Ovary (tissue), 3 donors: ENCODE measurements at regions not wholly inside any gene's neighbourhood (a gene's known extent, or its start where the extent isn't known, plus 50 kb on each side); places are given as distances from the start of the nearest gene placed in this dataset.

ENCODE experiments used
- CTCF ChIP-seq, 3 donors: fragments of 450-650 bp in 2 of 3; fragments of 200-600 bp in 1 of 3; IDR thresholded peaks; one replicate each; pipeline versions ENCODE4 v1.5.1 to v1.8.0; 2016 to 2022; ENCODE audit warnings: antibody characterized with exemption in 3 of 3, mild to moderate bottlenecking in 1 of 3
- EP300 ChIP-seq: sonication (generic); formaldehyde crosslinking; IDR thresholded peaks from one replicate; pipeline ENCODE4 v1.6.1; 2017; ENCODE audit warnings: antibody characterized with exemption
- POLR2A ChIP-seq: fragments of 450-650 bp; IDR thresholded peaks from one replicate; pipeline ENCODE4 v1.6.1; 2017; ENCODE audit warnings: antibody characterized with exemption, mild to moderate bottlenecking, moderate library complexity
- donor health status: DM: no; HTN: no; CAD: no.

DNA sequence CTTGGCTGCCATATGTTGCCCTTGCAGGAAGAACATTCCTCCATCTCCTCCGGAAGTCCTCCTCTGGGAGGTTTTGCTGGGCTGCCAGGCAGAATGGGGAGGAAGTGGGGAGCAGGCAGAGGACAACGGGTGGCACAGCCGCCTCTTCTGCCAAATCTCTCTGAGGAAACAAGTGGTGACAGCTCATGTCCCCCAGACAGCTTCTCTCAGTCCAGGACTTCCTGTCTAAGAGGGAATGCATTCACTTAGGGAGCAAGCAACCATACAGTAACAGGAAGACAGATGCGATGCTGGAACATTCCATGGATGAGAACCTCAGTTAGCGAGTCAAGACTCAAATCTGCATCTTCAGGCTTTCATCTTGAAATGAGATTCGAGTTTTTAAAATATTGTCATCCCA, 701.0 kb downstream of the SEMA5A start:
- TF ChIP-seq CTCF (IDR thresholded peaks at IDR 0.05) (no peak), EP300 (no peak), POLR2A (no peak)
